ENCODE measurements at regions not wholly inside any gene's neighbourhood (a gene's known extent, or its start where the extent isn't known, plus 50 kb on each side); places are given as distances from the start of the nearest gene placed in this dataset.

GRCh38 chr1:38644092-38644491 lies 215.5 kb downstream of the RRAGC start:
- TF ChIP-seq CTCF (IDR thresholded peaks at IDR 0.05): no peak
- TF ChIP-seq POLR2A (IDR thresholded peaks at IDR 0.05): no peak

Measured in breast epithelium (tissue), 3 donors.